ENCODE measurements at regions not wholly inside any gene's neighbourhood (a gene's known extent, or its start where the extent isn't known, plus 50 kb on each side); places are given as distances from the start of the nearest gene placed in this dataset.

DNA sequence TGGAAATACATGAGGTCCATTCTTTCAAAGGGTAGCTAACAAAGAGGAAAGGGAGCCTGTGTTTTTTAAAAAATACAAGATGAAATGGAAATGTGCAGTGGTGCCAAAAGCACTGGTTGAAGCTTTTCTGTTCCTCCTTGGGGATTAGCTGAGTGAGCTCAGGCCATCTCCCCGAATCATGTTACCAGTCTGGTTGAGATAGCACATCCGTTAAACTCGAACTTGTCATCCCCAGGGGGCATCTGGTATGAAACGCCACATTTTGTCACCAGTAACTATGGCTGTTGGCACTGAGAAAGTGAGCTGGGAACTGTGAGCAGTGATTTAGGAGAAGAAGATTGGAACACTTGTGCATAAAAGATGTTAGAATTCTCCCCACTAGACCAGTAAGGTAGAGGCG, 196.2 kb downstream of the SAMD5 start:
- TF ChIP-seq, protein P1, sequence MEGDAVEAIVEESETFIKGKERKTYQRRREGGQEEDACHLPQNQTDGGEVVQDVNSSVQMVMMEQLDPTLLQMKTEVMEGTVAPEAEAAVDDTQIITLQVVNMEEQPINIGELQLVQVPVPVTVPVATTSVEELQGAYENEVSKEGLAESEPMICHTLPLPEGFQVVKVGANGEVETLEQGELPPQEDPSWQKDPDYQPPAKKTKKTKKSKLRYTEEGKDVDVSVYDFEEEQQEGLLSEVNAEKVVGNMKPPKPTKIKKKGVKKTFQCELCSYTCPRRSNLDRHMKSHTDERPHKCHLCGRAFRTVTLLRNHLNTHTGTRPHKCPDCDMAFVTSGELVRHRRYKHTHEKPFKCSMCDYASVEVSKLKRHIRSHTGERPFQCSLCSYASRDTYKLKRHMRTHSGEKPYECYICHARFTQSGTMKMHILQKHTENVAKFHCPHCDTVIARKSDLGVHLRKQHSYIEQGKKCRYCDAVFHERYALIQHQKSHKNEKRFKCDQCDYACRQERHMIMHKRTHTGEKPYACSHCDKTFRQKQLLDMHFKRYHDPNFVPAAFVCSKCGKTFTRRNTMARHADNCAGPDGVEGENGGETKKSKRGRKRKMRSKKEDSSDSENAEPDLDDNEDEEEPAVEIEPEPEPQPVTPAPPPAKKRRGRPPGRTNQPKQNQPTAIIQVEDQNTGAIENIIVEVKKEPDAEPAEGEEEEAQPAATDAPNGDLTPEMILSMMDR (IDR thresholded peaks at IDR 0.05) = no peak

GRCh38 chr6:147707524-147707923, 199.0 kb downstream of the SAMD5 start:
- Histone ChIP-seq H3K36me3 (no peaks in the 10 kb centered on the region), H3K27ac (no peak overlapping the region), H3K9ac (ENCODE audit: low read depth in 2 of 2, low read length in 2 of 2) (no peak overlapping the region), H3K4me3 (no peak overlapping the region), H3K27me3 (no peaks in the 10 kb centered on the region), H3K4me1 (no peaks in the 10 kb centered on the region), H3K9me3 (no peaks in the 10 kb centered on the region)
- TF ChIP-seq, protein P1 (IDR thresholded peaks at IDR 0.05) = no peak
- intact Hi-C loops (cut with DNase I) = no loop called here
- no peak for DNase-seq

More for the DNA sequence above, 196.2 kb downstream of the SAMD5 start:
- H3K4me1 ChIP-seq = no peaks in the 10 kb centered on the region
- no peaks in the 10 kb centered on the region for H3K9me3 ChIP-seq
- no peak overlapping the region for H3K4me3 ChIP-seq
- no peaks in the 10 kb centered on the region for H3K27me3 ChIP-seq
- intact Hi-C loops (cut with DNase I) = no loop called here
- H3K27ac ChIP-seq = no peak overlapping the region
- no peaks in the 10 kb centered on the region for H3K36me3 ChIP-seq
- H3K9ac ChIP-seq (ENCODE audit: low read depth in 2 of 2, low read length in 2 of 2) = no peak overlapping the region
- DNase-seq = no peak

DNA sequence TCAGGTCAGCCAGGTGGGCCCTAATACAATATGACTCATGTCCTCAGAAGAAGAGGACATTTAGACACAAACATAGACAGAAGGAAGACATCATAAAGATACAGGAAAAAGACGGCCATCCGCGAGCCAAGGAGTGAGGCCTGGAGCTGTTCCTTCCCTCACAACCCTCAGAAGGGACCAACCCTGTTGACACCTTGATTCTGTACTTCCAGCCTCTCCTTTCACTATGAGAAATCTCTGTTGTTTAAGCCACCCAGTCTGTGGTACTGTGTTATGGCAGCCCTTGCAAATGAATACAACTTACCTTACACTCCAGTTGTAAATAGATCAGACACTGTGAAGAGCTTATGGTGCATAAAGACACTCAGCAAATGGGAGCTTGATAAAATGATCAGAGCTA, 199.7 kb downstream of the SAMD5 start:
- intact Hi-C loops (cut with DNase I) = no loop called here
- TF ChIP-seq, protein P1 (IDR thresholded peaks at IDR 0.05) = no peak
- Histone ChIP-seq H3K9ac (ENCODE audit: low read depth in 2 of 2, low read length in 2 of 2) (no peak overlapping the region), H3K4me1 (no peaks in the 10 kb centered on the region), H3K36me3 (no peaks in the 10 kb centered on the region), H3K4me3 (no peak overlapping the region), H3K27me3 (no peaks in the 10 kb centered on the region), H3K27ac (no peak overlapping the region), H3K9me3 (no peaks in the 10 kb centered on the region)
- no peak for DNase-seq

DNA sequence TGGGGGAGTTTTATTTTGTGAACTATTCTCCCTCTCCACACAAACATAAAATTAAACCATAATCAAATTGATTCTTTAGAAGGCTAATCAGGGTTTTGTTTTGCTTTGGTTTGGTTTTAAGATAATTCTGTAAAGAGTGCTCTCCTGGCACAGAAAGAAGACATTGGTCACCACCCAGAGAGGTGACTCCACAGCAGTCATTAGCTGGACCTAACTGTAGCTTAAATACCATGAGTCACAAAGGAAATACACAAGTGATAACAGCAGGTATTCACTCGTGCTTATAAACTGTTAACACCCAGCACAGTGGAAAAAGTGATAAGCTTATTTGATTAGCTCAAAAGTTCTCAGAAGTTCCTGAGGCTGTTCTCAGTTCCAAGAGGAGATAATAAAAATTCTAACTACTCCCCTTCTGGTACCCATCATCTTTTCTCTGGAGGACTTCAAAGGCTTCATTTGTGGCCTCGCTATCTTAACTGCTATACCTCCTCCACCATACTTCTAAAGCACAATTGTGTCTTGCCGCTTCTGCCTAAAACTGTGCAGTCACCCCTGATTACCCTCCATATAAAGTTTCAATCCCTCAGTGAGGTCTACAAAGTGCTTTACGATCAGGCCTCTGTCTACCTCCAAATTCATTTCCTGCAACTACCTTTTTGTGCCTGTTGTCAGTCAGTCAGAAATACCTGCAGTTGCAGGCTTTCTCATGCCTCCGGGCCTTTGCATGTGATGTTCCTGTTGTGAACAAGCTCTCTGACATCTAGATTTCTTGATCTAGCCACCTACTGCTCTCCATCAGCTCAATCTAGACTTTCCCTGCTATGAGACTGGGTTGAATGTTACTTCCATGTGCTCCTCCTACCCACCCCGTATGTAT, 201.1 kb downstream of the SAMD5 start:
- peak overlapping the region; percentile 20 for H3K27ac ChIP-seq
- peak; percentile 27 for DNase-seq
- intact Hi-C loops (cut with DNase I) = no loop called here

GRCh38 chr6:147710890-147711289, 202.4 kb downstream of the SAMD5 start:
- Histone ChIP-seq H3K27ac (no peak overlapping the region), H3K4me3 (no peak overlapping the region), H3K36me3 (no peaks in the 10 kb centered on the region), H3K4me1 (no peaks in the 10 kb centered on the region), H3K27me3 (no peaks in the 10 kb centered on the region), H3K9me3 (no peaks in the 10 kb centered on the region), H3K9ac (ENCODE audit: low read depth in 2 of 2, low read length in 2 of 2) (no peak overlapping the region)
- no peak for DNase-seq
- TF ChIP-seq, protein P1 (IDR thresholded peaks at IDR 0.05) = no peak
- intact Hi-C loops (cut with DNase I) = no loop called here

More for the DNA sequence above, 201.1 kb downstream of the SAMD5 start:
- no peaks in the 10 kb centered on the region for H3K9me3 ChIP-seq
- no peak overlapping the region for H3K4me3 ChIP-seq
- no peak overlapping the region for H3K9ac ChIP-seq (ENCODE audit: low read depth in 2 of 2, low read length in 2 of 2)
- H3K4me1 ChIP-seq = no peaks in the 10 kb centered on the region
- TF ChIP-seq, protein P1 (IDR thresholded peaks at IDR 0.05) = no peak
- no peaks in the 10 kb centered on the region for H3K27me3 ChIP-seq
- H3K36me3 ChIP-seq = no peaks in the 10 kb centered on the region

Data from colonic mucosa (tissue), 4 donors.